Spleen (tissue), 7 donors: ENCODE measurements at regions not wholly inside any gene's neighbourhood (a gene's known extent, or its start where the extent isn't known, plus 50 kb on each side); places are given as distances from the start of the nearest gene placed in this dataset.

Experiments
- CTCF ChIP-seq, 11 experiments: fragments of 200-600 bp in 7 of 11; fragments of 450-650 bp in 4 of 11; sonication (generic) in 4 of 11; IDR thresholded peaks in 8 of 11; conservative IDR thresholded peaks in 3 of 11; 1 replicate in 7 of 11; 2 replicates in 4 of 11; pipeline versions ENCODE4 v1.4.0 to v1.8.0; 2016 to 2021; ENCODE audit warnings: antibody characterized with exemption in 11 of 11, inconsistent platforms in 4 of 11, mild to moderate bottlenecking in 1 of 11
- POLR2A ChIP-seq, 3 donors: fragments of 450-650 bp; IDR thresholded peaks; one replicate each; pipeline ENCODE4 v1.5.1; 2017; ENCODE audit warnings: antibody characterized with exemption in 3 of 3, mild to moderate bottlenecking in 1 of 3
- POLR2AphosphoS5 ChIP-seq, 3 donors: sonication (generic); formaldehyde crosslinking; IDR thresholded peaks; one replicate each; pipeline ENCODE4 v1.5.1; 2017; ENCODE audit warnings: antibody characterized with exemption in 3 of 3
- donor health status: DM: no; HTN: no; CAD: no; lungs with moderate emphysema.
- donor health status: DM: no; HTN: no; CAD: no.
- donor health status: DM: no; HTN: no; CAD: no.

- no peak for TF ChIP-seq CTCF (IDR thresholded peaks at IDR 0.05 in 8 of 11, conservative IDR thresholded peaks at IDR 0.05 in 3 of 11)
- TF ChIP-seq POLR2A (IDR thresholded peaks at IDR 0.05) = no peak
- no peak for TF ChIP-seq POLR2AphosphoS5 (IDR thresholded peaks at IDR 0.05)
Measured at GRCh38 chr6:16064671-16065072, 64.2 kb upstream of the MYLIP start.
